ENCODE measurements at regions not wholly inside any gene's neighbourhood (a gene's known extent, or its start where the extent isn't known, plus 50 kb on each side); places are given as distances from the start of the nearest gene placed in this dataset.

DNA sequence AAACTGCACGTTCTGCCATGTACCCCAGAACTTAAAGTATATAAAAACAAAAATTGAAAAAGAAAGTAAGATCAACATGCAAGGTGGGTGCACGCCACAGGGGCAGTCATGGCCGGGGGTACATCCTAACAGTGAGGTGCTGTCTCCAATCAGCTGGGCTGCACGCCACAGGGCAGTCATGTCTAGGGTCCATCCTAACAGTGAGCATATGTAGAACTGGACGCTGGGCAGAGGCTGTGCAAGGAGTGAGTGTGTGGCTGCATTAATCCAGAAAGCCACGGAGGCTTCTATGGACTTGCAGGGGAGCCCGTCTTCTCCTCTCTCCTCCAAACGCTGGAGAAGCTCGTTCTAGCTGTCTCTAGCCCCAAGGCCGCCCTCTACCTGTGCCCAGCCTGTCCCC lies 1105.0 kb downstream of the BRD1 start:
- TF ChIP-seq, protein P1, sequence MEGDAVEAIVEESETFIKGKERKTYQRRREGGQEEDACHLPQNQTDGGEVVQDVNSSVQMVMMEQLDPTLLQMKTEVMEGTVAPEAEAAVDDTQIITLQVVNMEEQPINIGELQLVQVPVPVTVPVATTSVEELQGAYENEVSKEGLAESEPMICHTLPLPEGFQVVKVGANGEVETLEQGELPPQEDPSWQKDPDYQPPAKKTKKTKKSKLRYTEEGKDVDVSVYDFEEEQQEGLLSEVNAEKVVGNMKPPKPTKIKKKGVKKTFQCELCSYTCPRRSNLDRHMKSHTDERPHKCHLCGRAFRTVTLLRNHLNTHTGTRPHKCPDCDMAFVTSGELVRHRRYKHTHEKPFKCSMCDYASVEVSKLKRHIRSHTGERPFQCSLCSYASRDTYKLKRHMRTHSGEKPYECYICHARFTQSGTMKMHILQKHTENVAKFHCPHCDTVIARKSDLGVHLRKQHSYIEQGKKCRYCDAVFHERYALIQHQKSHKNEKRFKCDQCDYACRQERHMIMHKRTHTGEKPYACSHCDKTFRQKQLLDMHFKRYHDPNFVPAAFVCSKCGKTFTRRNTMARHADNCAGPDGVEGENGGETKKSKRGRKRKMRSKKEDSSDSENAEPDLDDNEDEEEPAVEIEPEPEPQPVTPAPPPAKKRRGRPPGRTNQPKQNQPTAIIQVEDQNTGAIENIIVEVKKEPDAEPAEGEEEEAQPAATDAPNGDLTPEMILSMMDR (conservative IDR thresholded peaks at IDR 0.05; ENCODE audit: low read depth, low read length): no peak
- no peak for DNase-seq (ENCODE audit: low read depth)
- no peak overlapping the region for H3K4me3 ChIP-seq (ENCODE audit: low read depth, low read length)

DNA sequence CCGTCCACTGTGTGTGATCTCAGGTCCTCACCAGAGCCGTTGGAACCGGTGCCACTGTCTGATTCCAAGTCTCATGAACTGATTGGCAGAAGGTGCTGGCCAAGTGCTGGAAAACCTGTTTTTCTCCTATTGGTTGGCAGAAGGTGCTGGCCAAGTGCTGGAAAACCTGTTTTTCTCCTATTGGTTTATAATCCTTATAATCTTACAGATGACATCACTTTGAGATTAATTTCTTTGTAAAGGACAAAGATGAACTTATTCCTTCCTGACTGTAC lies 1106.3 kb downstream of the BRD1 start:
- TF ChIP-seq, protein P1 (conservative IDR thresholded peaks at IDR 0.05; ENCODE audit: low read depth, low read length): no peak
- H3K4me3 ChIP-seq (ENCODE audit: low read depth, low read length): no peak overlapping the region
- no peak for DNase-seq (ENCODE audit: low read depth)

DNA sequence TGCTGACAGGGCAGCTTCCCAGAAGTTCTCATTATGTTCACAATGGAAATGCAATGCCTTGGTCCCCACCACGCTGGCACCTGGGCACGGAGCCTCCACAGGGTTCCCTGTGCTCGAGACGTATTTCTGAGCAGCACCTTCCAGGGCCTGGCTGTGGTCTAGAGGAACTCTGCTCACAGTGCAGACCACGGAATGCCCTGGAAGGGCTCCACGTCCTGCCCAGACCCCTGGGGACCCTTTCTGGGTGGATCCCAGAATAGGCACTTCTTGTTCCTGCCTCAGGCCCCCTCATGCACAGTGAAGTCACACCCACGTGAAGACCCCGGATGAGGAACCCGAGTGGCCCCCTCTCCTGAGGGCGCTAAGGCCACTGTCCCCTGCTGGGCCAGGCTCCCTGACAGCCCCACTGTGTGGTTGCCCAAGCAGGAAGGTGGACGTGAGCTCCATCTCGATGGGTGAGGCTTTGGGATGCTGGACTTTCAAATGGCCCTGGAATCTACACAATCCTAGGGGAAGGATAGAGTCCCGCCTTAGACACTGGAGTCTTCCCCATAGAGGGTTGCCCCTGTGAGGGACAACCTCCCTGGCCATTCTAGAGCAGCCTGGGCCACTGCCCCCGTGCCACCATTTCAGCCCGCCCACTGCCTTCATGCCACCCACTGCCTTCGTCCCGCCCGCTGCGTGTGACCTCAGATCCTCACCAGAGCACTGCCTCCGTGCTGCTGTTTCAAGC lies 1106.8 kb downstream of the BRD1 start:
- DNase-seq (ENCODE audit: low read depth): no peak
- TF ChIP-seq, protein P1 (conservative IDR thresholded peaks at IDR 0.05; ENCODE audit: low read depth, low read length): no peak

DNA sequence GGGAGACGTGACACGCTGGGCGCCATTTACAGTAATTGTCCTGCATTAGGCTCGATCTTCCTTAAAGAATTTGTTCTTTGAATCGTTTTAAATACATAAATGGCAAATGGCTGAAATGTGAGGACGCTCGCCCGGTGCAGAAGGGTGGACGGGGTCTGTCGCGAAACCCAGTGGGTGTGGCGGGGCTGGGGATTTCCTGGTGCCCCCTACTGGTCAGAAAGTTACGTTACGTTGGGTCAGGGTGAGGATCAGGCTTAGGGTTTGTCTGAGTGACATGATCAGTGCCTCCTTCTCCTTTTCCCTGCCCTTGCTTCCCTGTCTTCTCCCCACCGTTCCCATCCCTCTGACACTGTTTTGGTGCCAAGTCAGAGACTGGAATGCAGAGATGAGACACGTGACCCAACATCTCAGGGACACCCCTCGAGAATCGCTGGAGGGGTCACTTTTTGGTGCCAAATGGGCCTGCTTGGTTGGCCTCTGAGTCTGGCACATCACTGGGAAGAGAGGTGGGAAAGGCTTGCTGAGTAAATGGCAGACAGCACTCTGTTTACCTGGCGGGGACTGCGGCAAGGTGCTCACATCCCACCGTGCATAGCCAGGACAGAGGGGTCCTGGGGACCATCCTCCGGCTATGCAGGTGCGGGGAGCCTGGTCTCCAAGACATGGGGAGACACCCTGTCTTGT lies 1107.6 kb downstream of the BRD1 start:
- DNase-seq (ENCODE audit: low read depth): no peak
- TF ChIP-seq, protein P1 (conservative IDR thresholded peaks at IDR 0.05; ENCODE audit: low read depth, low read length): no peak

More for the DNA sequence above, 1106.8 kb downstream of the BRD1 start:
- no peak overlapping the region for H3K4me3 ChIP-seq (ENCODE audit: low read depth, low read length)

DNA sequence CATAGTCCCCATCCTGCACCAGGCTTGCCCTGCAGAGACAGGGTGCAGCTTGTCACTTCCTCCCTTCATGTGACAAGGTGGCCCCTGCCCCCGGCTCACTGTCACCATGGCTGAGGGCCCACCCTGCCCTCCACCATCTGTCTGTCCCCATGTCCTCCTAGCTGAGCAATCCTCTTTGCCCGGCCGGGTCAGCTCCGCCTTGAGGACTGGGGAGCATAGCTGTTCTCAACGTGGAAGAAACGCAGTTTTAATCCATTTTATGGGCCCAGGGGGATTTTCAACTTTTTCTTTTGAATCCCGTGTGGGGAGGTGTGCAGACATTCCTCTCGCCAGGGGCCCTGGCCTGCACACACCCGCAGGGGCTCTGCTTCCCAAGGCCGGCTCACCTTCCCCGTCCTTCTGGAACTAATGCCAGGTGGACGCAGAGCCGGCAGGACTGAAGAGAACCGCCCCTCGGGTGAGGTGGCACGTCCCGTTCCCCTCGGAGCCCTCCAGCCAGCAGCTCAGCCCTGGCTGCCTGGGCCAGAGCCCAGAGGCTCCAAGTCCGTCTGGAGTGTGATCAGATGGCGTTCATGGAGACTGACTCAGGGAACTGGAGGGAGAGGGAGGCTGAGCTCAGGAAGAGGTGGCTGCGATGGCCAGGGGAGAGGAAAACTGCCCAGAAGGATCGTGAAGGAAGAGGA lies 1108.7 kb downstream of the BRD1 start:
- no peak overlapping the region for H3K4me3 ChIP-seq (ENCODE audit: low read depth, low read length)
- TF ChIP-seq, protein P1 (conservative IDR thresholded peaks at IDR 0.05; ENCODE audit: low read depth, low read length): no peak
- no peak for DNase-seq (ENCODE audit: low read depth)

More for the DNA sequence above, 1107.6 kb downstream of the BRD1 start:
- H3K4me3 ChIP-seq (ENCODE audit: low read depth, low read length): no peak overlapping the region

DNA sequence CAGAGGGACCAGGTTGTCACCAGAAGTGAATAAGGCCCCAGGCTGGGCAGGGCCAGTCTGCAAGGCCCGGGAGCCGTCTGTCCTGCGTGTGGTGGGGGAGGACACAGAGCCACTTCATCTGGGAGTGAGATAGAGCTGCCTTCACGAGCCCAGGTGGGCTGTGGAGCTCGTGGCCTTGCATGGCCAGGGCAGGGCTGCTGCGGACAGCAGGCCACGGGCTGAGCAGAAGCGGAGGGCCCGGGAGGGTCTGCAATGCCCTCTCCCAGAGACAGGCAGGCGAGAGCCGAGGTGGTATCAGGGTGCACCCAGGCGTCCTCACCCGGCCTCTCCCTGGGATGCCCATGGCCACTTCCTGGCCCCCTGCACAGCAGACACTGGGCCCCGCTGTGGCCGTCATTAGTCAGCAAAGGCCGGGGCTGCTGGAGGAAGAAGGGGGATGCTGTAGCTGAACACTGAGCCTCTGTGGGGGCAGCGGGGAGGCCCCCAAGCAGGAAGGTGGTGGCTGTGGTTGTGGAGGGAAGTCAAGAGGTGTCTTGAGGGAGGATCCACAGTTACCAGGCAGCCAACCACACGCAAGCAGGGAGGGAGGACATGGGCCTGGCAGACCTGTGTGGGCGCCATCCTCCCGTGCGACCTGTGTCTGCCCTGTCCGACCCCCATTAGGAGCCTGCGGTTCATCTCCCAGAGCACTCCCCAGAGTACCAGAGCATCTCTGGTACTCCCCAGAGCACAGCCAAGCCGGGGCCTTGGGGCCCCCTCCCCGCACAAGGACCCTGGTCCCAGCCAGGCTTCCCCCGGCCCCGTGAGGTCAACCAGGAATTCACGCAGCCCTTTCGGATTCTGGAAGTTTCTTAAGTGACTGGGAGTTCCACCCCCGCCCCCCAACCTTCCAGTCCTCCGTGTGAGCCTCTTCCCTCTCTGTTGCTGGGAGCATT lies 1109.5 kb downstream of the BRD1 start:
- H3K4me3 ChIP-seq (ENCODE audit: low read depth, low read length): no peak overlapping the region
- TF ChIP-seq, protein P1 (conservative IDR thresholded peaks at IDR 0.05; ENCODE audit: low read depth, low read length): no peak
- DNase-seq (ENCODE audit: low read depth): no peak
